ENCODE measurements at regions not wholly inside any gene's neighbourhood (a gene's known extent, or its start where the extent isn't known, plus 50 kb on each side); places are given as distances from the start of the nearest gene placed in this dataset.

DNA sequence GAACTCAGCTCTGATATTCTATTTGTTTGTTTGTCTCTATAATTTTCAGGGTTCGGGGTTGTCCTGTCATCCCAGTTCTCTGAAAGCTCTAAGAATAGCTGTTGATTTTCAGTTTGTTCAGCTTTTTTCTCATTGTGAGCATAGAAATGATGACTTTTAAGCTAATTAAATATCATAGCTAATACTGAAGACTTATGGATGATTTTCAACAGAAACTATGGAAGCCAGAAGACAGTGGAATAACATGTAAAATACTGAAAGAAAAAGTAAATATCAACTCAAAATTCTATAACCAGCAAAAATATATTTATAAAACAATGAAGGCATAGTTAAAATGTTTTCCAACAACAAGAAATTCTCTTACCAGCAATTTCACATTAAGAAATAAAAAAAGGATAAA is 96.4 kb upstream of the ETV1 start:
- no peak for TF ChIP-seq POLR2AphosphoS5 (IDR thresholded peaks at IDR 0.05; ENCODE audit: low read depth, low read length)
- TF ChIP-seq, protein P1, sequence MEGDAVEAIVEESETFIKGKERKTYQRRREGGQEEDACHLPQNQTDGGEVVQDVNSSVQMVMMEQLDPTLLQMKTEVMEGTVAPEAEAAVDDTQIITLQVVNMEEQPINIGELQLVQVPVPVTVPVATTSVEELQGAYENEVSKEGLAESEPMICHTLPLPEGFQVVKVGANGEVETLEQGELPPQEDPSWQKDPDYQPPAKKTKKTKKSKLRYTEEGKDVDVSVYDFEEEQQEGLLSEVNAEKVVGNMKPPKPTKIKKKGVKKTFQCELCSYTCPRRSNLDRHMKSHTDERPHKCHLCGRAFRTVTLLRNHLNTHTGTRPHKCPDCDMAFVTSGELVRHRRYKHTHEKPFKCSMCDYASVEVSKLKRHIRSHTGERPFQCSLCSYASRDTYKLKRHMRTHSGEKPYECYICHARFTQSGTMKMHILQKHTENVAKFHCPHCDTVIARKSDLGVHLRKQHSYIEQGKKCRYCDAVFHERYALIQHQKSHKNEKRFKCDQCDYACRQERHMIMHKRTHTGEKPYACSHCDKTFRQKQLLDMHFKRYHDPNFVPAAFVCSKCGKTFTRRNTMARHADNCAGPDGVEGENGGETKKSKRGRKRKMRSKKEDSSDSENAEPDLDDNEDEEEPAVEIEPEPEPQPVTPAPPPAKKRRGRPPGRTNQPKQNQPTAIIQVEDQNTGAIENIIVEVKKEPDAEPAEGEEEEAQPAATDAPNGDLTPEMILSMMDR (IDR thresholded peaks at IDR 0.05): no peak
- no peak for TF ChIP-seq REST (IDR thresholded peaks at IDR 0.05; ENCODE audit: insufficient read depth in 1 of 2, low read depth in 2 of 2, low read length in 1 of 2)
